Caco-2 (cell line): ENCODE measurements at regions not wholly inside any gene's neighbourhood (a gene's known extent, or its start where the extent isn't known, plus 50 kb on each side); places are given as distances from the start of the nearest gene placed in this dataset.

ENCODE experiments used
- BruUV-seq: library from RNA; stranded (reverse); fragments of 400-500 nt; replicated peaks from 2 replicates; lab custom pipeline; 2021; lab: Mats Ljungman, UMichigan
- CTCF ChIA-PET: fragments of 300-600 bp; sonication (Branson Sonifier 250); formaldehyde crosslinking; loops from one replicate; lab custom pipeline; 2022; ENCODE audit warnings: antibody characterized with exemption; lab: Charles Lee
- POLR2A ChIA-PET: fragments of 300-600 bp; sonication (Branson Sonifier 250); formaldehyde crosslinking; loops from one replicate; lab custom pipeline; 2022; ENCODE audit warnings: antibody characterized with exemption; lab: Charles Lee
- DNase-seq, 2 experiments: peaks; one replicate each; pipeline versions ENCODE4 v3.0.0 to v3.0.0-alpha.2; 2020 to 2022
- H3K27me3 ChIP-seq: replicated peaks from 2 replicates; pipeline ENCODE4 v1.6.0; 2011; ENCODE audit warnings: low read length; ENCODE audit not compliant: control insufficient read depth, insufficient read depth
- H3K36me3 ChIP-seq: 2 replicates; pipeline ENCODE4 v1.5.1; 2011; ENCODE audit warnings: low read length; ENCODE audit not compliant: control insufficient read depth, insufficient read depth
- H3K4me1 ChIP-seq: fragments of 250-450 bp; sonication (Bioruptor Pico); 2 replicates; pipeline ENCODE4 v1.5.1; 2020; ENCODE audit warnings: mild to moderate bottlenecking
- H3K4me3 ChIP-seq: 2 replicates; pipeline ENCODE4 v1.5.1; 2011; ENCODE audit warnings: low read depth, mild to moderate bottlenecking, control low read depth, low read length
- H3K9me3 ChIP-seq: fragments of 250-450 bp; sonication (Bioruptor Pico); 2 replicates; pipeline ENCODE4 v1.5.1; 2020; ENCODE audit warnings: mild to moderate bottlenecking, moderate library complexity
- H3K27ac Mint-ChIP-seq: one replicate; pipeline ENCODE4 v1.8.0; 2022; ENCODE audit warnings: mixed read lengths; ENCODE audit not compliant: unreplicated experiment
- H3K27me3 Mint-ChIP-seq: one replicate; pipeline ENCODE4 v1.8.0; 2022; ENCODE audit warnings: mixed read lengths; ENCODE audit not compliant: insufficient read depth, unreplicated experiment
- H3K36me3 Mint-ChIP-seq: one replicate; pipeline ENCODE4 v1.8.0; 2022; ENCODE audit warnings: mild to moderate bottlenecking, mixed read lengths; ENCODE audit not compliant: insufficient read depth, unreplicated experiment
- H3K4me1 Mint-ChIP-seq: one replicate; pipeline ENCODE4 v1.8.0; 2022; ENCODE audit warnings: low read depth, mixed read lengths; ENCODE audit not compliant: unreplicated experiment
- H3K4me3 Mint-ChIP-seq: one replicate; pipeline ENCODE4 v1.8.0; 2022; ENCODE audit warnings: mild to moderate bottlenecking, moderate library complexity, mixed read lengths; ENCODE audit not compliant: unreplicated experiment
- H3K9me3 Mint-ChIP-seq: one replicate; pipeline ENCODE4 v1.8.0; 2022; ENCODE audit warnings: mixed read lengths; ENCODE audit not compliant: unreplicated experiment
- CTCF ChIP-seq, 2 experiments: fragments of 200-600 bp in 1 of 2; IDR thresholded peaks; 1 replicate in 1 of 2; 2 replicates in 1 of 2; pipeline versions ENCODE4 v1.5.1 to v1.8.0; 2011 to 2022; ENCODE audit warnings: antibody characterized with exemption in 1 of 2, control low read depth in 1 of 2, inconsistent platforms in 1 of 2, low read depth in 1 of 2, low read length in 1 of 2, mild to moderate bottlenecking in 1 of 2, moderate library complexity in 1 of 2; ENCODE audit not compliant: insufficient read depth in 1 of 2, severe bottlenecking in 1 of 2, unreplicated experiment in 1 of 2
- intact Hi-C: fragments of 100-400 bp; cut with micrococcal nuclease; formaldehyde crosslinking; loops from one replicate; pipeline ENCODE4 v1.10.0; 2022; ENCODE audit not compliant: unreplicated experiment

DNA sequence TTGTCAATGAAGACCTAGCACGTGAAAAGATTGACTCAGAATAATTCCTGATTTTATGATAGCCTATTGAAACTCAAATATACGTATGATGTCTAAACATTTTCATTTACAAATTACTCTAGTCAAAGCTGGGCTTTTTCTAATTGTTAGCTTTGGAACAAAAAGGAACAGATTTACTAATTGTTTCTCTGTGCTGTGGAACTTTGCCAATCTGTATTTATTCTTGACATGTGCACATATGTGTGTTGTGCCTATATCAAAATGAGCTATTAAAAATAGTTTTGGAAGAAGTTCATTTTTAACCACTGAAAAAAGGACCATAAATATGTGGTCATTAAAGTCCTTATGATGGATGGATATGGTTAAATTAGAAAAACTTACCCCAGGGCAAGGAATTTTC is 85.4 kb upstream of the PACRGL start:
- intact Hi-C loops = no loop called here
- no peaks in the 10 kb centered on the region for H3K27me3 Mint-ChIP-seq

GRCh38 chr4:20615486-20616260 is 84.6 kb upstream of the PACRGL start:
- no peaks in the 10 kb centered on the region for H3K4me1 Mint-ChIP-seq
- H3K27me3 ChIP-seq = no peaks in the 10 kb centered on the region
- intact Hi-C loops = no loop called here
- H3K36me3 ChIP-seq = no peaks in the 10 kb centered on the region
- ChIA-PET CTCF (no interaction called here), POLR2A (no interaction called here)
- H3K4me1 ChIP-seq = no peaks in the 10 kb centered on the region
- no peaks in the 10 kb centered on the region for H3K9me3 Mint-ChIP-seq
- no peak overlapping the region for H3K4me3 Mint-ChIP-seq
- H3K9me3 ChIP-seq = no peaks in the 10 kb centered on the region
- H3K4me3 ChIP-seq = no peak overlapping the region
- no peak overlapping the region for H3K27ac Mint-ChIP-seq
- H3K36me3 Mint-ChIP-seq = no peaks in the 10 kb centered on the region
- TF ChIP-seq CTCF (IDR thresholded peaks at IDR 0.05; ENCODE audit: insufficient read depth in 1 of 2, low read depth in 1 of 2, low read length in 1 of 2, severe bottlenecking in 1 of 2, unreplicated experiment in 1 of 2) = no peak
- no TSS peak for BruUV-seq
- H3K27me3 Mint-ChIP-seq = no peaks in the 10 kb centered on the region
- DNase-seq = no peak

More for the DNA sequence above, 85.4 kb upstream of the PACRGL start:
- Mint-ChIP-seq H3K36me3 (no peaks in the 10 kb centered on the region), H3K27ac (no peak overlapping the region), H3K4me3 (no peak overlapping the region), H3K4me1 (no peaks in the 10 kb centered on the region), H3K9me3 (no peaks in the 10 kb centered on the region)
- H3K9me3 ChIP-seq = no peaks in the 10 kb centered on the region
- CTCF ChIA-PET = no interaction called here
- no peak for DNase-seq
- POLR2A ChIA-PET = no interaction called here
- no peaks in the 10 kb centered on the region for H3K27me3 ChIP-seq
- BruUV-seq = no TSS peak
- TF ChIP-seq CTCF (IDR thresholded peaks at IDR 0.05; ENCODE audit: insufficient read depth in 1 of 2, low read depth in 1 of 2, low read length in 1 of 2, severe bottlenecking in 1 of 2, unreplicated experiment in 1 of 2) = no peak
- no peak overlapping the region for H3K4me3 ChIP-seq
- H3K4me1 ChIP-seq = no peaks in the 10 kb centered on the region
- no peaks in the 10 kb centered on the region for H3K36me3 ChIP-seq

- Histone ChIP-seq H3K4me1 (no peaks in the 10 kb centered on the region), H3K9me3 (no peaks in the 10 kb centered on the region), H3K36me3 (no peaks in the 10 kb centered on the region), H3K4me3 (no peak overlapping the region), H3K27me3 (no peaks in the 10 kb centered on the region)
- Mint-ChIP-seq H3K27me3 (no peaks in the 10 kb centered on the region), H3K36me3 (no peaks in the 10 kb centered on the region), H3K27ac (no peak overlapping the region), H3K4me1 (no peaks in the 10 kb centered on the region), H3K4me3 (no peak overlapping the region), H3K9me3 (no peaks in the 10 kb centered on the region)
- BruUV-seq = no TSS peak
- DNase-seq = no peak
- no peak for TF ChIP-seq CTCF (IDR thresholded peaks at IDR 0.05; ENCODE audit: insufficient read depth in 1 of 2, low read depth in 1 of 2, low read length in 1 of 2, severe bottlenecking in 1 of 2, unreplicated experiment in 1 of 2)
- intact Hi-C loops = no loop called here
- CTCF ChIA-PET = no interaction called here
- POLR2A ChIA-PET = no interaction called here
These were observed 83.9 kb upstream of the PACRGL start for GRCh38 chr4:20616313-20616712.
